ENCODE measurements at regions not wholly inside any gene's neighbourhood (a gene's known extent, or its start where the extent isn't known, plus 50 kb on each side); places are given as distances from the start of the nearest gene placed in this dataset.

DNA sequence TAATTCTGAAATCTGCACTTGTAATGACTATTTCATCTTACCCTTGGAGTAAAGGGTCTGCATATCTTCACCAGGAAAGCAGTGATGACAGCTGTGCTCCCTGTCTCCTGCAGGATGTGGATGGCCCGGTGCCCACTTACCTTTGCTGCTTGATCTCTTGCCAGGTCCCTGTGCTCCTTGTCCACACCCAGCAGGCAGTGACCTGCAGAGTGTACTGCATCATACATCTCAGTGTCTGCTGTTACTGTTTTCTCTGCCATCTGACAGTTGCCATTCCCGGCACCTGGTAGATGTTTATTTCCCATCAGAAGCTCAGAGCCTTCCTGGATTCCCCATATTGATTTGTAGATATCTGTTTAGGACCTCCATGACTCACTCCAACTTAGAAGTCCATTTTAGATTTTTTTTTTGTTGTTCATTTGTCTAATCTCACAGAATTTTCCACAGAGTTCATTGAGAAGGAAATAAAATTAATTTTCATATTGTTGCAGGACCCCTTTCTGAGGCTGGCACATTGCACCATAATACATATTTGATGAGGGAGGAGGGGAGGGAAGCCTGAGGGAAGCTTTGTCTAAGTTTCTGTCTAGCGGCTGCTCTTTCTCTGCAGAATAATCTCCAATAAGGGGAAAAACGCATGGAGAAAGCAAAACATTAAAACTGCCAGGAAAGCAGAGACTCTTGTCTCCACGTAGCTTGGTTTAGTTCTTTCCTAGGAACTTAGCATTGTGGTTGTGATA is 697.5 kb upstream of the RAB6C start:
- DNase-seq (ENCODE audit: low read depth) = peak; percentile 1
- TF ChIP-seq, protein P1, sequence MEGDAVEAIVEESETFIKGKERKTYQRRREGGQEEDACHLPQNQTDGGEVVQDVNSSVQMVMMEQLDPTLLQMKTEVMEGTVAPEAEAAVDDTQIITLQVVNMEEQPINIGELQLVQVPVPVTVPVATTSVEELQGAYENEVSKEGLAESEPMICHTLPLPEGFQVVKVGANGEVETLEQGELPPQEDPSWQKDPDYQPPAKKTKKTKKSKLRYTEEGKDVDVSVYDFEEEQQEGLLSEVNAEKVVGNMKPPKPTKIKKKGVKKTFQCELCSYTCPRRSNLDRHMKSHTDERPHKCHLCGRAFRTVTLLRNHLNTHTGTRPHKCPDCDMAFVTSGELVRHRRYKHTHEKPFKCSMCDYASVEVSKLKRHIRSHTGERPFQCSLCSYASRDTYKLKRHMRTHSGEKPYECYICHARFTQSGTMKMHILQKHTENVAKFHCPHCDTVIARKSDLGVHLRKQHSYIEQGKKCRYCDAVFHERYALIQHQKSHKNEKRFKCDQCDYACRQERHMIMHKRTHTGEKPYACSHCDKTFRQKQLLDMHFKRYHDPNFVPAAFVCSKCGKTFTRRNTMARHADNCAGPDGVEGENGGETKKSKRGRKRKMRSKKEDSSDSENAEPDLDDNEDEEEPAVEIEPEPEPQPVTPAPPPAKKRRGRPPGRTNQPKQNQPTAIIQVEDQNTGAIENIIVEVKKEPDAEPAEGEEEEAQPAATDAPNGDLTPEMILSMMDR (IDR thresholded peaks at IDR 0.05; ENCODE audit: control insufficient read depth, extremely low read depth, insufficient read depth) = no peak
- H3K4me3 ChIP-seq (ENCODE audit: low read depth, low read length) = no peak overlapping the region

DNA sequence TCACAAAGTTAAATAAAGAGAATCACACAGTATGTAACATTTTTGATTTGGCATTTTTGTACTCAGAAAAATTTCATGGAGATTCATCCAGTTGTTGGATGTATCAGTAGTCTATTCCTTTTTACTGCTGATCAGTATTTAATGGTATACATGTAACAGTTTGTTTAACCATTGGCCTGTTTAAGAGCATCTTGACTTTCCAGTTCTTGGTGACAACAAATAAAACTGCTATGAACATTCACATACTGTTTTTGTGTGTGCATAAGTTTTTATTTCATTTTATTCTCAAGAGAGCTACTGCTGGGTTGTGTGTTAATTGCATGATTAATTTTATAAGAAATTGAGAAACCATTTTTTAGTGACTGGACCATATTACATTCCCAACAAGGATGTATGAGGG is 694.5 kb upstream of the RAB6C start:
- no peak overlapping the region for H3K4me3 ChIP-seq (ENCODE audit: low read depth, low read length)

DNA sequence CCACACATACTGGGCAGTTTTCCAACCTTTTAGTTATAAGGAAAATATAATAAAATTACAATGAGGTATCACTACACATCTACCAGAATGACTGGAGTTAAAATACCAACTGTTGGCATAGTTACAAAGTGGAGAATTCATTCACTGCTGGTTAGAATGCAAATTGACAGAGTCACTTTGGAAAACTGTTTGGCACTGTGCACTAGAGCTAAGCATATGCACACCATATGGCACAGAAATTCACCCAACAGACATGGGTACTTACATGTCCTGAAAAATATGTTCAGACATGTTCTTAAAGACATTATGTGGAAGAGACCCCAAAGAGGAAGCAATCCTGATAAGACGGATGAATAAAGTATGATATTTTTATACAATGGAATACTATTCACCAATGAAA is 686.1 kb upstream of the RAB6C start:
- no peak for DNase-seq (ENCODE audit: low read depth)
- TF ChIP-seq, protein P1 (IDR thresholded peaks at IDR 0.05; ENCODE audit: control insufficient read depth, extremely low read depth, insufficient read depth) = no peak
- no peak overlapping the region for H3K4me3 ChIP-seq (ENCODE audit: low read depth, low read length)

More for the DNA sequence above, 694.5 kb upstream of the RAB6C start:
- DNase-seq (ENCODE audit: low read depth) = peak; percentile 62
- TF ChIP-seq, protein P1 (IDR thresholded peaks at IDR 0.05; ENCODE audit: control insufficient read depth, extremely low read depth, insufficient read depth) = no peak

DNA sequence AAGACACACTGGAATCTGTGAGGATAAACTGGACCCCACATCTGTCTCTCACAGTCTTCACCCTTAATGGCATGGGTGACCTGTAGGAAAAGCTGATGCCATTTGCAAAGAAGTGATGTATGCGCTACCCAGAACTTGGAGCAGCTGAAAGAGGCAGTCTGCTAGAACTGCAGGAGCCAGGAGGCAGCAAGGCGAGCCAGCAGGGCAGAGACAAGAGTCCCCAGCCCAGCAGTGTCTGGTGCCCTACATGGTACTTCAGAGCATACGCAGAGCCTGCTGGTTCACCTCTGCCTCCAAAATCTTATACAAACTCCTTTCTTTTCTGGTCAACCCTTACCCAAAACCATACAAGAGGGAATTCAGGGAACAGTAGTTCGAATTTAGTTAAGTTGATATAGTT is 683.1 kb upstream of the RAB6C start:
- TF ChIP-seq, protein P1 (IDR thresholded peaks at IDR 0.05; ENCODE audit: control insufficient read depth, extremely low read depth, insufficient read depth) = no peak
- H3K4me3 ChIP-seq (ENCODE audit: low read depth, low read length) = no peak overlapping the region
- no peak for DNase-seq (ENCODE audit: low read depth)

DNA sequence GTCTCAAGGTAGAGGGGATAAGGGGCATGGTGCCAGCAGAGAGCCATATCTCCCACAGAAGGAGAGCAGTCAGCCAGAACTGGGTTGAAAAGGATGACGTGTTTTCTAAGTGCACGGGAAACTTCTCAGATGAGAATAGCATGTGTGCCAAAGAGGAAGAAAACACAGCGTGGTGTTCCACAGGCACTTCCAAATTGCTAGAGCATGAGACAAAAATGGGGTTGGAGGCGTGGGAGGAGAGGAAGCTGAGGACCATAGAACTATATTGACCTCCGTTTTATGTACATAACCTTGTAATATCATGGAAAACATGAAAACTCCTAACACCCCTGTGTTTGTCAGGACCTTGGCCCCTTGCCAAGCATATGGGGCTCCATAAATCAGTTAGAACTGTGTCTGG is 682.7 kb upstream of the RAB6C start:
- H3K4me3 ChIP-seq (ENCODE audit: low read depth, low read length) = no peak overlapping the region
- DNase-seq (ENCODE audit: low read depth) = no peak
- TF ChIP-seq, protein P1 (IDR thresholded peaks at IDR 0.05; ENCODE audit: control insufficient read depth, extremely low read depth, insufficient read depth) = no peak

DNA sequence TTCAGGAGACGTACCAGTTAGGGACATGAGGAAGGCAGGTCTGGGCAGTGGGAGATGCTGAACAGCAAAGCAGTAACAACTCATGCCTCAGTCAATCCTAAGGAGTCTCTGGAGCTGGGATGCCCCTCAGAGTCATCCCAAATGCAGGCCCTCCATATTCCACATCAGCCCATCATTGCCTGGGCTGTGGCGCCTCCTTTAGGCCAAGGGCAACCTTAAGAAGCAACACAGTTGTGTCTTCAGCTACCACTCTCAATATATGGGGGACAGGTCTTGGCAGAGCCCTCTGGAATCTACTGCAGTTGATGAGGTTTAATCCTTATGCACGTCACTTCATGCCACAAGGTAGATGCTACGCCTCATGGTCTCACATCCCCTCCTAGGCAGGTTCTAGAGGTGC is 682.0 kb upstream of the RAB6C start:
- no peak overlapping the region for H3K4me3 ChIP-seq (ENCODE audit: low read depth, low read length)
- TF ChIP-seq, protein P1 (IDR thresholded peaks at IDR 0.05; ENCODE audit: control insufficient read depth, extremely low read depth, insufficient read depth) = no peak
- DNase-seq (ENCODE audit: low read depth) = no peak

DNA sequence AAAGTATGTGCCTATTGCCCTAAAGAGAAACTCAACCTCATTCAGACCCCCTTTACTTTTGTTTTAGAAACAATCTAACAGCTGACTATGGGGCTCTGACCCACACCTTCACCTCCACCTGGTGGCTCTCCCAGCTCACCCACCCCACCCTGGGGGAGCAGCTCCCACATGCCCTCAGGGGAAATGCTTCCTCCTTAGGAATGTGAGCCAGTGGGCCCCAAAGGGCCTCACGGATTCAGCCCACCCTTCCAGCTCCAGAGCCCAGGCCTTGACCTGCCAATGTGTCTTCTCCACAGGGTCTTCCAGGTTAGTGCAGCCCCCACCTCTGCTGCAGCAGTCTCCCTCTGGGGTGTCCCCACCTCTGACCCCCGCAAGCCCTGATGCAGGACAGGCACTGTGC is 680.1 kb upstream of the RAB6C start:
- no peak overlapping the region for H3K4me3 ChIP-seq (ENCODE audit: low read depth, low read length)
- TF ChIP-seq, protein P1 (IDR thresholded peaks at IDR 0.05; ENCODE audit: control insufficient read depth, extremely low read depth, insufficient read depth) = no peak

More for the DNA sequence above, 680.1 kb upstream of the RAB6C start:
- no peak for DNase-seq (ENCODE audit: low read depth)

Measured in LNCaP clone FGC (cell line).